ENCODE measurements at regions not wholly inside any gene's neighbourhood (a gene's known extent, or its start where the extent isn't known, plus 50 kb on each side); places are given as distances from the start of the nearest gene placed in this dataset.
"Not testable (repeated sequence)": the region's sequence is repeated elsewhere in the genome, so short reads cannot be mapped to it uniquely, and the experiment has no call there.

DNA sequence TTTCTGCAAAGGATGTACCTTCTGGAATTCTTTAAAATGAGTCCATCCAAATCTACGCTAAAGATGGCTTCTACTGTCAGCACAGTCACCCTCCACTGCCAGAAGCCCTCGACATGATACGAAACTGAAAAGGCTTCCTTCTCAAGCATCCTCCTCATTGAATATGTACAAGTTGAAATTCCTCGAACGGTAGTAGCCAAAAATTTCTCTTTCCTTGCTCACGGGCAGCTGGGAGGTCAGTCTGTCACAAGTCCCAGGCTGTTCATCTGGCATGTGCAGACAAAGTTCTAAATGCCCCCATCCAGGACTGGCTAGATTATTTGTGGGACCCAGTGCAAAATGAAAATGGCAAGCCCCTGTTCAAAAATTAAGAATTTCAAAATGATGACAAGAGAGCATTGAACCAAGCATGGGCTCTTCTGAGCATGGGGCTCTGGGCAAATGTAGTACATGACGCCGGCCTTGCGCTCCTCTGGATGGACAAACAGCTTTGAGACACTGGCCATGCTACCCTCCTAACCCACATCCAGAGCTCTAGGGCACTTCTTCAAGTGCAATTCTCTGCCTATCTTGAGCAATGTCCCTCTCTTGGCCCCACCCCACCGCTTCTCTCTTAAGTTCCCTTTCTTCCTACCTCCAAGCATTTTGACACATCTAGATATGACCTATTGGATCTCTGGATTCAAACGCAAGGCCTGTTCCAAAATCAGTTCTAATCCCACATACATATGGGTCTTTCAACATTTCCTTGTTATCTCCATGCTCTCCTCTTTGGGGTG is 78.9 kb upstream of the FLT1 start:
- DNase-seq, result no peak

DNA sequence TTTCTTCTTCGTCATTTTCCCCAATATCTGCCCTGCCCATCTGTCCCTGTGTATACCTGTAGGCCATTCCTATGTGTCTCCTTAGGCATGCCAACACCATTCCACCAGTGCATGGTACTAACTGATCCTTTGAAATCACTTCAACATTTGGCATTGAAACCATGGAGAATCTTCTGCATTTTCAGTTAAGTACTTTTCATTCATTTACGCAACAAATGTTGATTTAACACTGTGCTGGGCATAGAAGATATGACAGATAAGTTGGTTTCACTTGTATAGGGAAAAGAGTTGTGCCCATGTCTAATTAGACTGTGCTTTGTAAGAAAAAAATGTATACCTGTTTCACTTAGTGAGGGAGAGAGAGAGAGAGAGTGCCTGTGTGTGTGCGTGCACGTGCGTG is 77.9 kb upstream of the FLT1 start:
- no peak for DNase-seq

GRCh38 chr13:28570356-28570755 is 75.4 kb upstream of the FLT1 start:
- not testable (repeated sequence) for DNase-seq

DNA sequence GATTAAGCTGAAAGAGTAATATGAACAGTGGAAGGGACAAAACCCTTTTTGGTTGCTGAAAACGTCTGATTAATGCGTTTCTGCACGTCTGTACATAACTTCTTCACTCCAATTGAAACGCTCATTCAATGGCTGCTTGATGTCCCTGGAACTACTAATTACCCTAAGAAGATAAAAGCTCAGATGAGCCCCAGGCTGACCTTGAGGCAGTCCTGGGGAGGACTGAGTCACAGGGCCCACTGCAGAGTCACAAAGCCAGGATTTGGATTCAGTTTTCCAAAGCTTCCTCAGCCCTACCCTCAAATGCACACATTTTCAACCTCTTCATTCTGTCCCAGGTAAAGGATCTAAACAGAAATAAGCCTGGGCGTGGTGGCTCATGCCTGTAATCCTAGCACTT is 75.0 kb upstream of the FLT1 start:
- no peak for DNase-seq

DNA sequence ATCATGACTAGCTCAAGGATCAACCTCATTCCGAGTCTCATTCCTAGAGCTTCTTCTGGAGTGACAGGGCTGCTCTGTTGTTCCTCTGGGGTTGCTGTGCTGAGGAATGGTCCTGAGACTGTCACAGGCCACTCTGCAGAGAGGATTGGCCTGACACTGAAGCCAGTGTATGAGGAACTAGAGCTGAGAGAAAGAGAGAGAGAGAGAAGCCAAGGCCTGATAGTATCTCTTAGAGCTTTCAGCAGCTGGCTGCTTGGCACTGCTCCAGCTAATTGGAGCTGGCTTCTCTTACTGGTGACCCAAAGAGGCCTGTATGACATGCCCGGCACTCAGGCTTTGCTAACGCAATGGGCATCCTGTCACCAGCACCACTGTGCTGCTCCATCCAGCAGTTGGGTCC is 73.4 kb upstream of the FLT1 start:
- DNase-seq, result peak in 25 of 51 donors; percentile 2 to 66 (median 24)

- DNase-seq, result no peak
These were observed 72.0 kb upstream of the FLT1 start for GRCh38 chr13:28566891-28567290.

DNA sequence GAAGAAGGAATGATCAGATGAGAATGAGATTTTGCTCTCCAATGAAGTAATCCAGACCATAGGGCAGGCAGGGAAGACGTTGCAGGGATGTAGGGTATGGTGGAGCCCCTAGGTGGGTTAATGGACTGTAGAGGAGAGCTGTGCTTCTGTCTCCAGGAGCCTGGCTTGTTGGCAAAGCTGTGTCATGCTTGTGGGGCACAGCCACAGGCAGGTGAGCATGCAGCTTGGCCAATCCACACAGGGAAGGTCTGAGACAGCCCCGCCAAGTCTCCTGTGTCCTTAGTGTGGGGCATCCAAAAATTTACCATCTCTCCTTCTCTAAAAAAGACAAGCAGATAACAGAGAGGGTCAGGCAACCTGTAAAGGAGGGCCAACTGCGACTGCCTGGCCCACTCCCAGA is 71.4 kb upstream of the FLT1 start:
- no peak for DNase-seq

DNA sequence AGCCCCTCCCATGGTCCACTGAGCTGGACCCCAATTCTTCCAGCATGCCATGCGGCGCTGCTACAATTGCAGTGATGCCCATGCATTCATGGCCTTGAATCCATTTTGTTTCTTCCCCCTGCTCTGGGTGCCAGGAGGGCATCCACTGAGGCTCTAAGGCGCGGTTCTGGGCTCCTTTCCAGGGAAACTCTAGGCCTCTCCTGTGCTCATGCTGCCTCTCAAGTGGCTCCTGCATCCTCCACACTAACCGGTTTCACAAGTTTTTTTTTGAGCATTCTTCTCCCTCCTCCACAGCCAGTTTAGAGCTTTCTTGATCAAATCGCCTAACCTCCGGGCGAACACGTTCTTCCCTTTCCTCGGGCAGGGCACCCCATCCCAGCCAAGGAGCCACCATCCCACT is 69.1 kb upstream of the FLT1 start:
- no peak for DNase-seq

DNA sequence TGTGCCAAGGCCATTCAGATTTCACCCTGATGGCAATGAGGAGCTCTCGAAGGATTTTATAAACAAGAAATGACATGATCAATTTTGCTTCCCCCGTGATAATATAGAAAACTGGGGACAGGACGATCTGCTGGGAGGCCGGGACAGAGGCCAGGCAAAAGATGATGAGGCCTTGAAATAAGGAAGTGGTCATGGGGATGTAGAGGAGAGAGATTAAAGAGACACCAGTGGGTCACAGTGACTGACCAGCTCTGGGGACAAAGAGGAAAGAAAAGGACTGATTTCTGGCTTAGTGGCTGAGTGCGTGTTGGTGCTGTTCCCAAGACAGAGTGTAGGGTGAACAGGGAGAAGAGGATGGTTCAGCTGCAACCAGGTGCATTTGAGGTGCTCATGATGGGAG is 68.7 kb upstream of the FLT1 start:
- DNase-seq, result no peak

DNA sequence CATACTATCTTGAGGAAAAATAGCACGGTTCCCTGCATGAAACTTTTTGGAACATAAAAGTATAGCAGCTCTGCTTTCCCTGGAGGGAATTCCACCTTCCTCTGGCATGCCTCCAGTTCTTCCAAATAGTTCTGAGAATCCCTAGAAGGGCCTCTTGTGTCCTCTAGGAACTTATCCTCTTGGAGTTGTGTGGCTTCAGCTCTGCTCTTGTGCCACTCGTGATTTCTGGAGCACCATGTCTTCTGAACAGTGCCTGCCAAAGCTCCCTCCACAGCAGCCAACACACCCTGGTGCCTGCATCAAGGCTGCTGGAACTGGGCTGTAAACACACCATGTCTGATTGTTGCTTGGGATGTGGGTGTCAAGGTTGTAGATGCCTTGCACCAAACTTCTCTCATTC is 65.7 kb upstream of the FLT1 start:
- no peak for DNase-seq

- no peak for DNase-seq
These were observed 64.8 kb upstream of the FLT1 start for GRCh38 chr13:28559636-28560259.

DNA sequence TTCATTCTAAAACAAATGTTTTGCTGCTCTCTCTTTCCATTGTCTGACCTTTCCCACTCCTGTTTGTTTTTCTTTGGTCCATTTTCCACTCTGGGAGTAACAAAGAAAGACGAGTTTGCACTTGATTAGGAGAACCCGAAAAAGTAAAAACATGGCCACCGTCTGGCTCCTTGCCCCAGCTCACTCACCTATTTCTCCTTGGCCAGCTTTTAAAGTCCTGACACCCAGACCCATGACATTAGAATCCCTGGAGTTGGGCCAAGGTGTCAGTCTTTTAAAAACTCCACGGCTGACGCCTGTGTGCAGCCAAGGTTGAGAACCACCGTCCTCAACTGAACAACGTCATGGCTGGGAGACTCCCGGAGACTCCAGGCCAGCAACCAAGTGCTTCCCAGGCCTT is 63.6 kb upstream of the FLT1 start:
- DNase-seq, result no peak

- no peak for DNase-seq
These were observed 63.0 kb upstream of the FLT1 start for GRCh38 chr13:28557725-28558520.

- no peak for DNase-seq
These were observed 60.2 kb upstream of the FLT1 start for GRCh38 chr13:28555096-28555495.

DNA sequence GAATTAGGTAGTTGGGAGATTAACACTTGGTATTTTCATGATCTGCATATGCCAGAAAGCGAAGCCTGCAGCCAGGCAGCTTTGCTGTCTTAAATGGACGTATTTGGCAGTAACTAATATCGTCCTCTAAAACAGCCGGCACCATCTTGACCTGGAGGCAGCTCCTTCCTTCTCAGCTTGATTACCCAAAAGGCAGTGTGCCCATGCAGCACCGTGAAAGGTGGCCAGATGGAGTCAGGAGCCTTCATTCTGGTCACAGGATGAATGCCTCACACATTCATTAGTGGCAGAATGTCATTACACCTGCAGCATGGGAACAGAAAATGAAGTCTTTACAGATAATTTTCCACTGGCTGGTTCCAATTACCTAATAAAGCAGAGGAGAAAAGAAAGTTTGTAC is 59.0 kb upstream of the FLT1 start:
- no peak for DNase-seq

GRCh38 chr13:28552288-28552687 is 57.4 kb upstream of the FLT1 start:
- no peak for DNase-seq

GRCh38 chr13:28551498-28551895 is 56.6 kb upstream of the FLT1 start:
- no peak for DNase-seq

DNA sequence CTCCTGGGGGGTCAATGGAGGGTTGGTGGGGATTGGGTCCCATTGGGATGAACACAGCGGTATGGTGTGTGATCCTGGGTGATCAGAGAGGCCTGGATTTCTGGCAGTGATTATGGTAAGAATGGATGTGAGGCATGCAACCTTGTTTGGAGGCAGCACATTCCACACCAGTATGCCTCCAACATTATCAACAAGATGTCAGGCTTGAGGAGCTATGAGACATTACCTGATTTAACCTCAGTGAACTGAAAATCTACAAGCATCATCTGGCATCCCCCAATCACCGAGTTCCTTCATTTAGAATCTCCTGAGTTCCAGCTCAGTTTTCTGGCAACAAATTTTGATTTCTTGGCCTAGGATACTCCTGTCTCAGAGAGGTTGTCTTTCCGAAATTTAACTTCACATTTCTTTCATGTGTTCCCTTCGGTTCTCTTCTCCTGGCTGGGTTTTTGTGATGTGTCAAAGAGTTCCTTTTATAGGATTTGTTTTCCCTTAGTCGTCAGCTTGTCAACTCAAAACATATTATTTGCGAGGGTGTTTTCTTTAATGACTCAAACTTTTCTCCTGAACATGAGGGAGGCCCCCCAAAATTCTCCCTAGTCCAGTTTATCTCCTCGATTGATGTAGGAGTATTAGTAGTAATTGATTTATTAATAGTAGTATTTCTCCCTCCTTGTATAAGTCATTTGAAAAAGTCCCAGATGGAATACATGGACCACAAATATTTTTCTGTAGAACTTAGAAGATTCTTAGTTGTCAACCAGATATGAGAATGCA is 56.0 kb upstream of the FLT1 start:
- DNase-seq, result no peak

GRCh38 chr13:28550091-28550490 is 55.2 kb upstream of the FLT1 start:
- DNase-seq, result no peak

- DNase-seq, result no peak
These were observed 53.9 kb upstream of the FLT1 start for GRCh38 chr13:28548872-28549271.

DNA sequence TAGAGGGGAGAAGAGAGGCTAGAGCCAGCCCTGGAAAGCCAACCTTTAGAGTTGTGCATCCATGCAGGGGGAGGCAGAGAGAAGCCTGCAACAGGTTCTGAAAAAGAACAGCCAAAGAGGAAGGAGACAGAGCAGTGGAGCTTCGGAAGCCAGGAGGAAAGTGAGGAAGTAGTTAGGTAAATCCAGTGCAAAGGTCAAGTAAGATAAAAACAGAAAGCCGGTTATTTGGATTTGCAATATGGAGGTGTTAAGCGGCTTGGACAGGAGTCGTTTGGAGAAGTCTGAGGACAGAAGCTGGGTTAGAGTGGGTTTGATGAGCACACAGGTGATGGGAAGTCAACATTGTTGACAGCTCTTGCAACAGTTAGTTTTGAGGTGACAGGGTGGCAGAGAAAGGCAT is 53.5 kb upstream of the FLT1 start:
- DNase-seq, result no peak

Data from hypothalamus (tissue), 51 donors.